HCT116 (cell line): ENCODE measurements at regions not wholly inside any gene's neighbourhood (a gene's known extent, or its start where the extent isn't known, plus 50 kb on each side); places are given as distances from the start of the nearest gene placed in this dataset.

Experiments
- ATAC-seq: fragments of 200-7000 bp; cut with Tn5 transposase; 2 replicates; pipeline ENCODE4 v1.9.1; 2020; ENCODE audit warnings: mild to moderate bottlenecking, moderate library complexity
- BruUV-seq: library from RNA; stranded (reverse); fragments of 400-500 nt; replicated peaks from 2 replicates; lab custom pipeline; 2021; lab: Mats Ljungman, UMichigan
- CTCF ChIA-PET: fragments of 300-600 bp; sonication (Branson Sonifier 250); formaldehyde crosslinking; loops from one replicate; lab custom pipeline; 2021; ENCODE audit warnings: antibody characterized with exemption; lab: Charles Lee
- POLR2A ChIA-PET: fragments of 300-600, 350-600 bp; sonication (Branson Sonifier 250); formaldehyde crosslinking; loops from one replicate; lab custom pipeline; 2021; ENCODE audit warnings: antibody characterized with exemption; lab: Charles Lee
- RAD21 ChIA-PET, 2 experiments: fragments of 300-600 bp; sonication (Branson Sonifier 250); formaldehyde crosslinking; loops; one replicate each; lab custom pipeline; 2023; ENCODE audit warnings: low total read pairs in 2 of 2; ENCODE audit not compliant: uncharacterized antibody in 2 of 2, unreplicated experiment in 2 of 2, low non-redundant PET in 1 of 2; lab: Charles Lee
- DNase-seq: peaks from one replicate; pipeline ENCODE4 v3.0.0-alpha.2; 2010; ENCODE audit warnings: low read depth, low spot score
- H2AFZ ChIP-seq: fragments of 200-600 bp; shearing (Covaris generic), sonication (generic); 2 replicates; pipeline ENCODE4 v1.6.1; 2017; ENCODE audit warnings: low read depth, mixed run types, mixed read lengths, antibody characterized with exemption, low read length; ENCODE audit not compliant: poor library complexity, severe bottlenecking
- H3K27ac ChIP-seq: 2 replicates; pipeline ENCODE4 v1.5.1; 2012; ENCODE audit warnings: low read depth, low read length
- H3K27me3 ChIP-seq: fragments of 200-600 bp; sonication (generic); 2 replicates; pipeline ENCODE4 v1.6.1; 2016; ENCODE audit warnings: mixed run types, low read length, mixed read lengths; ENCODE audit not compliant: insufficient read depth
- H3K36me3 ChIP-seq, 2 experiments: fragments of 200-500 bp in 1 of 2; fragments of 200-600 bp in 1 of 2; sonication (Bioruptor generic) in 1 of 2; sonication (generic) in 1 of 2; 2 replicates each; pipeline versions ENCODE4 v1.5.1 to v1.6.1; 2014 to 2016; ENCODE audit warnings: low read length in 2 of 2, inconsistent platforms in 1 of 2, mixed read lengths in 1 of 2, mixed run types in 1 of 2; ENCODE audit not compliant: insufficient read depth in 2 of 2, control insufficient read depth in 1 of 2
- H3K4me1 ChIP-seq, 2 experiments: fragments of 200-600 bp in 1 of 2; sonication (generic) in 1 of 2; 2 replicates each; pipeline versions ENCODE4 v1.5.1 to v1.6.1; 2012 to 2017; ENCODE audit warnings: low read length in 2 of 2, inconsistent platforms in 1 of 2, mild to moderate bottlenecking in 1 of 2, mixed read lengths in 1 of 2, mixed run types in 1 of 2, moderate library complexity in 1 of 2; ENCODE audit not compliant: insufficient read depth in 2 of 2, control insufficient read depth in 1 of 2
- H3K4me2 ChIP-seq: fragments of 200-600 bp; sonication (generic); 2 replicates; pipeline ENCODE4 v1.6.1; 2017; ENCODE audit warnings: mixed run types, low read length, mixed read lengths
- H3K4me3 ChIP-seq, 2 experiments: fragments of 200-600 bp in 1 of 2; sonication (generic) in 1 of 2; replicated peaks in 1 of 2; 2 replicates each; pipeline ENCODE4 v1.5.1; 2011 to 2016; ENCODE audit warnings: low read length in 2 of 2, control low read depth in 1 of 2, low read depth in 1 of 2, mild to moderate bottlenecking in 1 of 2, mixed read lengths in 1 of 2, mixed run types in 1 of 2
- H3K79me2 ChIP-seq: fragments of 200-600 bp; sonication (generic); 2 replicates; pipeline ENCODE4 v1.6.1; 2017; ENCODE audit warnings: mild to moderate bottlenecking, mixed run types, low read length, moderate library complexity, mixed read lengths; ENCODE audit not compliant: insufficient read depth
- H3K9ac ChIP-seq: fragments of 200-600 bp; sonication (generic); 2 replicates; pipeline ENCODE4 v1.6.1; 2016; ENCODE audit warnings: low read length, mixed read lengths
- H3K9me2 ChIP-seq: fragments of 200-600 bp; sonication (generic), shearing (Covaris generic); 2 replicates; pipeline ENCODE4 v1.6.1; 2017; ENCODE audit warnings: mixed run types, mild to moderate bottlenecking, moderate library complexity; ENCODE audit not compliant: insufficient read depth
- H3K9me3 ChIP-seq, 2 experiments: fragments of 200-500 bp in 1 of 2; fragments of 200-600 bp in 1 of 2; sonication (Bioruptor generic) in 1 of 2; sonication (generic) in 1 of 2; 2 replicates each; pipeline ENCODE4 v1.6.1; 2014 to 2017; ENCODE audit warnings: low read length in 2 of 2, mixed read lengths in 2 of 2, inconsistent platforms in 1 of 2, low read depth in 1 of 2, mild to moderate bottlenecking in 1 of 2, mixed run types in 1 of 2, moderate library complexity in 1 of 2; ENCODE audit not compliant: control insufficient read depth in 1 of 2, insufficient read depth in 1 of 2
- H4K20me1 ChIP-seq: fragments of 200-600 bp; sonication (generic), shearing (Covaris generic); 2 replicates; pipeline ENCODE4 v1.6.1; 2017; ENCODE audit warnings: mixed run types, mild to moderate bottlenecking, moderate library complexity; ENCODE audit not compliant: insufficient read depth
- CEBPB ChIP-seq: IDR thresholded peaks from 2 replicates; pipeline ENCODE4 v1.6.1; 2012; ENCODE audit warnings: low read depth
- EGR1 ChIP-seq: IDR thresholded peaks from 2 replicates; pipeline ENCODE4 v1.6.1; 2012; ENCODE audit warnings: low read depth
- JUND ChIP-seq: IDR thresholded peaks from 2 replicates; pipeline ENCODE4 v1.6.1; 2012
- POLR2A ChIP-seq: IDR thresholded peaks from 2 replicates; pipeline ENCODE4 v1.7.0; 2011; ENCODE audit warnings: borderline replicate concordance; ENCODE audit not compliant: insufficient read depth, insufficient read length; ENCODE audit errors: extremely low read depth
- SIN3A ChIP-seq: IDR thresholded peaks from 2 replicates; pipeline ENCODE4 v1.6.1; 2012; ENCODE audit warnings: low read depth
- YY1 ChIP-seq: IDR thresholded peaks from 2 replicates; pipeline ENCODE4 v1.6.1; 2011; ENCODE audit warnings: low read length, low read depth, moderate library complexity, mild to moderate bottlenecking; ENCODE audit not compliant: insufficient replicate concordance; ENCODE audit errors: extremely low read depth
- ZNF274 ChIP-seq: fragments of 200-500 bp; sonication (Bioruptor generic); IDR thresholded peaks from 2 replicates; pipeline ENCODE4 v1.6.1; 2014; ENCODE audit warnings: mild to moderate bottlenecking, low read depth, low read length, inconsistent platforms
- intact Hi-C: fragments of 100-400 bp; cut with micrococcal nuclease; formaldehyde crosslinking; loops from 2 replicates; pipeline ENCODE4 v1.10.0; 2022
- TF ChIP-seq, protein P1 (sequence below): IDR thresholded peaks from 2 replicates; pipeline ENCODE4 v1.6.1; 2012; ENCODE audit warnings: low read depth
- TF ChIP-seq, protein P2 (sequence below): IDR thresholded peaks from 2 replicates; pipeline ENCODE4 v1.6.1; 2012
- TF ChIP-seq, protein P3 (sequence below): IDR thresholded peaks from 2 replicates; pipeline ENCODE4 v1.6.1; 2012

DNA sequence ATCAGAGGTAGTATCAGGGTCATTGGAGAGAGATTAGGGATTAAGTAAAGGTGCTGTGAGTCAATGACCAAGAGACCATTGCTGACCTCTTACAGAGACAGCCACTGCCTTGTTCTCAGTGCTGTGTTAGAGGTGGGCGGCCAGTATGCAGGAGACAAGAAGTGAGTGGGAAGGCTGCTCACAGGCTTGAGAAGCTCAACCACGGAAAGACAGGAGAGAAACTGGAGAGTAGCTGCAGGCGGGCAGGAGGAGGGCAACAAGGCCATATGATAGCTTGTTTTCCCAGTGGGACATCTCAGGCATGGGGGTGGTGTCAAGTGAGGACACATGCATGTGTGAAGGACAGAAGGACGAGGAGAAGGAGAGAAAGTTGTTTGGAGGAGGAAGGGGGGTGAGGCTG lies 237.3 kb downstream of the PDCD6IP start:
- no peak overlapping the region for H3K9ac ChIP-seq
- no peaks in the 10 kb centered on the region for H3K4me1 ChIP-seq
- no peaks in the 10 kb centered on the region for H3K36me3 ChIP-seq
- ATAC-seq (no peak), DNase-seq (no peak)
- H3K27ac ChIP-seq: no peak overlapping the region
- BruUV-seq: no TSS peak
- no peaks in the 10 kb centered on the region for H3K9me2 ChIP-seq
- no peak overlapping the region for H2AFZ ChIP-seq
- ChIA-PET RAD21 (no interaction called here), CTCF (no interaction called here), POLR2A (no interaction called here)
- H4K20me1 ChIP-seq: no peaks in the 10 kb centered on the region
- H3K27me3 ChIP-seq: no peaks in the 10 kb centered on the region
- no peak overlapping the region for H3K4me2 ChIP-seq
- H3K79me2 ChIP-seq: no peaks in the 10 kb centered on the region
- TF ChIP-seq, protein P1, sequence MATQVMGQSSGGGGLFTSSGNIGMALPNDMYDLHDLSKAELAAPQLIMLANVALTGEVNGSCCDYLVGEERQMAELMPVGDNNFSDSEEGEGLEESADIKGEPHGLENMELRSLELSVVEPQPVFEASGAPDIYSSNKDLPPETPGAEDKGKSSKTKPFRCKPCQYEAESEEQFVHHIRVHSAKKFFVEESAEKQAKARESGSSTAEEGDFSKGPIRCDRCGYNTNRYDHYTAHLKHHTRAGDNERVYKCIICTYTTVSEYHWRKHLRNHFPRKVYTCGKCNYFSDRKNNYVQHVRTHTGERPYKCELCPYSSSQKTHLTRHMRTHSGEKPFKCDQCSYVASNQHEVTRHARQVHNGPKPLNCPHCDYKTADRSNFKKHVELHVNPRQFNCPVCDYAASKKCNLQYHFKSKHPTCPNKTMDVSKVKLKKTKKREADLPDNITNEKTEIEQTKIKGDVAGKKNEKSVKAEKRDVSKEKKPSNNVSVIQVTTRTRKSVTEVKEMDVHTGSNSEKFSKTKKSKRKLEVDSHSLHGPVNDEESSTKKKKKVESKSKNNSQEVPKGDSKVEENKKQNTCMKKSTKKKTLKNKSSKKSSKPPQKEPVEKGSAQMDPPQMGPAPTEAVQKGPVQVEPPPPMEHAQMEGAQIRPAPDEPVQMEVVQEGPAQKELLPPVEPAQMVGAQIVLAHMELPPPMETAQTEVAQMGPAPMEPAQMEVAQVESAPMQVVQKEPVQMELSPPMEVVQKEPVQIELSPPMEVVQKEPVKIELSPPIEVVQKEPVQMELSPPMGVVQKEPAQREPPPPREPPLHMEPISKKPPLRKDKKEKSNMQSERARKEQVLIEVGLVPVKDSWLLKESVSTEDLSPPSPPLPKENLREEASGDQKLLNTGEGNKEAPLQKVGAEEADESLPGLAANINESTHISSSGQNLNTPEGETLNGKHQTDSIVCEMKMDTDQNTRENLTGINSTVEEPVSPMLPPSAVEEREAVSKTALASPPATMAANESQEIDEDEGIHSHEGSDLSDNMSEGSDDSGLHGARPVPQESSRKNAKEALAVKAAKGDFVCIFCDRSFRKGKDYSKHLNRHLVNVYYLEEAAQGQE: no peak
- TF ChIP-seq POLR2A: no peak
- TF ChIP-seq YY1: no peak
- no peak for TF ChIP-seq EGR1
- TF ChIP-seq CEBPB: no peak
- TF ChIP-seq JUND: no peak
- TF ChIP-seq, protein P2, sequence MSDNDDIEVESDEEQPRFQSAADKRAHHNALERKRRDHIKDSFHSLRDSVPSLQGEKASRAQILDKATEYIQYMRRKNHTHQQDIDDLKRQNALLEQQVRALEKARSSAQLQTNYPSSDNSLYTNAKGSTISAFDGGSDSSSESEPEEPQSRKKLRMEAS: no peak
- no peak for TF ChIP-seq ZNF274
- no peak for TF ChIP-seq SIN3A
- TF ChIP-seq, protein P3, sequence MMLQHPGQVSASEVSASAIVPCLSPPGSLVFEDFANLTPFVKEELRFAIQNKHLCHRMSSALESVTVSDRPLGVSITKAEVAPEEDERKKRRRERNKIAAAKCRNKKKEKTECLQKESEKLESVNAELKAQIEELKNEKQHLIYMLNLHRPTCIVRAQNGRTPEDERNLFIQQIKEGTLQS: no peak
- H3K4me3 ChIP-seq: no peak overlapping the region
- intact Hi-C loops: no loop called here
- H3K9me3 ChIP-seq: no peaks in the 10 kb centered on the region
